KMS-11 (cell line): ENCODE measurements at regions not wholly inside any gene's neighbourhood (a gene's known extent, or its start where the extent isn't known, plus 50 kb on each side); places are given as distances from the start of the nearest gene placed in this dataset.

Experiments
- H2AFZ ChIP-seq: fragments of 200-600 bp; sonication (generic); 2 replicates; pipeline ENCODE4 v1.6.1; 2016; ENCODE audit warnings: antibody characterized with exemption, mixed run types, low read depth
- H3K27ac ChIP-seq: fragments of 200-600 bp; sonication (generic); 2 replicates; pipeline ENCODE4 v1.6.1; 2016; ENCODE audit warnings: mild to moderate bottlenecking, mixed run types
- H3K27me3 ChIP-seq: fragments of 200-600 bp; sonication (generic); 2 replicates; pipeline ENCODE4 v1.6.1; 2017; ENCODE audit warnings: mild to moderate bottlenecking, low read depth, mixed run types, moderate library complexity; ENCODE audit not compliant: insufficient read depth
- H3K36me3 ChIP-seq: fragments of 200-600 bp; sonication (generic); 2 replicates; pipeline ENCODE4 v1.6.1; 2017; ENCODE audit warnings: mild to moderate bottlenecking, mixed run types; ENCODE audit not compliant: insufficient read depth
- H3K4me1 ChIP-seq: fragments of 200-600 bp; sonication (generic); 2 replicates; pipeline ENCODE4 v1.6.1; 2016; ENCODE audit warnings: mild to moderate bottlenecking, low read depth, mixed run types; ENCODE audit not compliant: poor library complexity, severe bottlenecking
- H3K4me2 ChIP-seq: fragments of 200-600 bp; sonication (generic); 2 replicates; pipeline ENCODE4 v1.7.0; 2016; ENCODE audit warnings: mild to moderate bottlenecking, mixed run types
- H3K4me3 ChIP-seq: fragments of 200-600 bp; sonication (generic); IDR thresholded peaks from 2 replicates; pipeline ENCODE4 v1.6.1; 2017; ENCODE audit warnings: low read depth, low read length, mixed read lengths; ENCODE audit not compliant: insufficient read depth
- H3K79me2 ChIP-seq: fragments of 200-600 bp; sonication (generic); 2 replicates; pipeline ENCODE4 v1.6.1; 2016; ENCODE audit warnings: low read depth, mixed run types; ENCODE audit not compliant: insufficient read depth
- H3K9ac ChIP-seq: fragments of 200-600 bp; sonication (generic); 2 replicates; pipeline ENCODE4 v1.6.1; 2016; ENCODE audit warnings: mild to moderate bottlenecking, mixed run types
- H4K20me1 ChIP-seq: fragments of 200-600 bp; sonication (generic); 2 replicates; pipeline ENCODE4 v1.6.1; 2016; ENCODE audit warnings: mild to moderate bottlenecking, mixed run types; ENCODE audit not compliant: insufficient read depth
- CTCF ChIP-seq: fragments of 200-600 bp; sonication (generic); conservative IDR thresholded peaks from 2 replicates; pipeline ENCODE4 v1.6.1; 2017; ENCODE audit warnings: low read depth, mild to moderate bottlenecking, antibody characterized with exemption, low read length, moderate library complexity, mixed read lengths

GRCh38 chr5:104764197-104764596 lies 1201.6 kb upstream of the NUDT12 start:
- Histone ChIP-seq H3K36me3 (no peaks in the 10 kb centered on the region), H3K79me2 (no peaks in the 10 kb centered on the region), H3K9ac (no peak overlapping the region), H3K4me3 (no peak overlapping the region), H2AFZ (no peak overlapping the region), H3K4me2 (no peak overlapping the region), H4K20me1 (no peaks in the 10 kb centered on the region), H3K4me1 (no peaks in the 10 kb centered on the region), H3K27me3 (no peaks in the 10 kb centered on the region), H3K27ac (no peak overlapping the region)
- TF ChIP-seq CTCF, result no peak

- Histone ChIP-seq H3K4me1 (no peaks in the 10 kb centered on the region), H4K20me1 (no peaks in the 10 kb centered on the region), H2AFZ (no peak overlapping the region), H3K4me3 (no peak overlapping the region), H3K27ac (no peak overlapping the region), H3K27me3 (no peaks in the 10 kb centered on the region), H3K9ac (no peak overlapping the region), H3K79me2 (no peaks in the 10 kb centered on the region), H3K4me2 (no peak overlapping the region), H3K36me3 (no peaks in the 10 kb centered on the region)
- TF ChIP-seq CTCF, result no peak
Observed at GRCh38 chr5:104763216-104763615, 1200.6 kb upstream of the NUDT12 start.

GRCh38 chr5:104757915-104758314 lies 1195.3 kb upstream of the NUDT12 start:
- Histone ChIP-seq H3K4me1 (no peaks in the 10 kb centered on the region), H3K9ac (no peak overlapping the region), H4K20me1 (no peaks in the 10 kb centered on the region), H3K4me2 (no peak overlapping the region), H3K36me3 (no peaks in the 10 kb centered on the region), H3K27ac (no peak overlapping the region), H3K27me3 (no peaks in the 10 kb centered on the region), H2AFZ (no peak overlapping the region), H3K4me3 (no peak overlapping the region), H3K79me2 (no peaks in the 10 kb centered on the region)
- TF ChIP-seq CTCF, result no peak

- Histone ChIP-seq H3K4me3 (no peak overlapping the region), H3K27ac (no peak overlapping the region), H3K79me2 (no peaks in the 10 kb centered on the region), H3K36me3 (no peaks in the 10 kb centered on the region), H3K4me1 (no peaks in the 10 kb centered on the region), H3K4me2 (no peak overlapping the region), H3K27me3 (no peaks in the 10 kb centered on the region), H3K9ac (no peak overlapping the region), H2AFZ (no peak overlapping the region), H4K20me1 (no peaks in the 10 kb centered on the region)
- TF ChIP-seq CTCF, result no peak
Observed at GRCh38 chr5:104755806-104756205, 1193.2 kb upstream of the NUDT12 start.
